OCI-LY1 (cell line): ENCODE measurements at regions not wholly inside any gene's neighbourhood (a gene's known extent, or its start where the extent isn't known, plus 50 kb on each side); places are given as distances from the start of the nearest gene placed in this dataset.

Experiments used
- H2AFZ ChIP-seq: fragments of 200-600 bp; sonication (generic), shearing (Covaris generic); 2 replicates; pipeline ENCODE4 v1.6.0; 2014; ENCODE audit warnings: antibody characterized with exemption, mild to moderate bottlenecking, low read length
- H3F3A ChIP-seq: fragments of 200-600 bp; sonication (generic), shearing (Covaris generic); 2 replicates; pipeline ENCODE4 v1.6.0; 2014; ENCODE audit warnings: mild to moderate bottlenecking, antibody characterized with exemption, low read length, moderate library complexity; ENCODE audit not compliant: insufficient read depth
- H3K27ac ChIP-seq: fragments of 200-600 bp; sonication (generic); 2 replicates; pipeline ENCODE4 v1.5.1; 2014; ENCODE audit warnings: low read length, mixed run types, mild to moderate bottlenecking, low read depth; ENCODE audit not compliant: poor library complexity, severe bottlenecking
- H3K27me3 ChIP-seq: fragments of 200-600 bp; sonication (generic); 2 replicates; pipeline ENCODE4 v1.6.0; 2014; ENCODE audit warnings: antibody characterized with exemption, mild to moderate bottlenecking, low read length, moderate library complexity; ENCODE audit not compliant: insufficient read depth
- H3K36me3 ChIP-seq: fragments of 200-600 bp; sonication (generic); 2 replicates; pipeline ENCODE4 v1.6.1; 2014; ENCODE audit warnings: mild to moderate bottlenecking, antibody characterized with exemption, low read length, moderate library complexity, mixed read lengths; ENCODE audit not compliant: insufficient read depth
- H3K4me1 ChIP-seq: fragments of 200-600 bp; sonication (generic); 2 replicates; pipeline ENCODE4 v1.5.1; 2014; ENCODE audit warnings: mild to moderate bottlenecking, low read length, moderate library complexity; ENCODE audit not compliant: insufficient read depth, severe bottlenecking
- H3K4me2 ChIP-seq: fragments of 200-600 bp; sonication (generic), shearing (Covaris generic); 2 replicates; pipeline ENCODE4 v1.6.1; 2014; ENCODE audit warnings: low read length
- H3K4me3 ChIP-seq: fragments of 200-600 bp; sonication (generic); 2 replicates; pipeline ENCODE4 v1.5.1; 2014; ENCODE audit warnings: low read length, low read depth, mild to moderate bottlenecking, mixed read lengths; ENCODE audit not compliant: poor library complexity, severe bottlenecking
- H3K79me2 ChIP-seq: fragments of 200-600 bp; shearing (Covaris generic); 2 replicates; pipeline ENCODE4 v1.6.1; 2016; ENCODE audit warnings: mixed run types, low read length, mixed read lengths; ENCODE audit not compliant: insufficient read depth
- H3K9ac ChIP-seq: fragments of 200-600 bp; sonication (generic), shearing (Covaris generic); 2 replicates; pipeline ENCODE4 v1.6.1; 2014; ENCODE audit warnings: mild to moderate bottlenecking, low read length, mixed read lengths
- H3K9me2 ChIP-seq: fragments of 200-600 bp; sonication (generic), shearing (Covaris generic); 2 replicates; pipeline ENCODE4 v1.6.1; 2014; ENCODE audit warnings: low read depth, mild to moderate bottlenecking, low read length, mixed read lengths
- H3K9me3 ChIP-seq: fragments of 200-600 bp; shearing (Covaris generic); 2 replicates; pipeline ENCODE4 v1.6.1; 2014; ENCODE audit warnings: low read length, mixed read lengths
- H4K20me1 ChIP-seq: fragments of 200-600 bp; sonication (generic), shearing (Covaris generic); 2 replicates; pipeline ENCODE4 v1.6.0; 2016; ENCODE audit warnings: mild to moderate bottlenecking, low read length; ENCODE audit not compliant: insufficient read depth
- CTCF ChIP-seq: fragments of 200-600 bp; sonication (generic), shearing (Covaris generic); IDR thresholded peaks from 2 replicates; pipeline ENCODE4 v1.5.1; 2017; ENCODE audit warnings: mild to moderate bottlenecking, antibody characterized with exemption, low read length, moderate library complexity, mixed read lengths
- EZH2 ChIP-seq: fragments of 200-600 bp; sonication (generic), shearing (Covaris generic); IDR thresholded peaks from 2 replicates; pipeline ENCODE4 v1.8.0; 2017; ENCODE audit warnings: borderline replicate concordance, mixed run types, mild to moderate bottlenecking, antibody characterized with exemption, low read length, moderate library complexity, mixed read lengths

GRCh38 chr12:114190971-114191370, 215.0 kb downstream of the TBX5 start:
- Histone ChIP-seq H3K79me2 (no peaks in the 10 kb centered on the region), H3K9me2 (no peaks in the 10 kb centered on the region), H3K9me3 (no peaks in the 10 kb centered on the region), H4K20me1 (no peaks in the 10 kb centered on the region), H3K27me3 (no peaks in the 10 kb centered on the region), H3K4me1 (no peaks in the 10 kb centered on the region), H3F3A (no peaks in the 10 kb centered on the region), H3K27ac (no peak overlapping the region), H3K4me3 (no peak overlapping the region), H3K4me2 (no peak overlapping the region), H3K9ac (no peak overlapping the region), H3K36me3 (no peaks in the 10 kb centered on the region), H2AFZ (no peak overlapping the region)
- TF ChIP-seq EZH2 (no peak), CTCF (no peak)

- TF ChIP-seq EZH2 (no peak), CTCF (no peak)
- Histone ChIP-seq H3K4me2 (no peak overlapping the region), H4K20me1 (no peaks in the 10 kb centered on the region)
Observed at GRCh38 chr12:114189266-114189665, 216.7 kb downstream of the TBX5 start.

GRCh38 chr12:114186241-114187002, 219.5 kb downstream of the TBX5 start:
- no peaks in the 10 kb centered on the region for H3F3A ChIP-seq
- H2AFZ ChIP-seq = no peak overlapping the region
- no peak overlapping the region for H3K27ac ChIP-seq
- no peaks in the 10 kb centered on the region for H3K36me3 ChIP-seq
- no peaks in the 10 kb centered on the region for H3K27me3 ChIP-seq
- no peaks in the 10 kb centered on the region for H3K9me2 ChIP-seq
- H3K9me3 ChIP-seq = no peaks in the 10 kb centered on the region
- no peak overlapping the region for H3K4me3 ChIP-seq
- H3K4me1 ChIP-seq = no peaks in the 10 kb centered on the region
- H4K20me1 ChIP-seq = no peaks in the 10 kb centered on the region
- no peak overlapping the region for H3K9ac ChIP-seq
- no peaks in the 10 kb centered on the region for H3K79me2 ChIP-seq
- TF ChIP-seq EZH2 = no peak
- TF ChIP-seq CTCF = no peak
- no peak overlapping the region for H3K4me2 ChIP-seq

More at GRCh38 chr12:114189266-114189665, 216.7 kb downstream of the TBX5 start:
- Histone ChIP-seq H3K36me3 (no peaks in the 10 kb centered on the region), H2AFZ (no peak overlapping the region), H3K9ac (no peak overlapping the region), H3K9me2 (no peaks in the 10 kb centered on the region), H3K4me3 (no peak overlapping the region), H3K9me3 (no peaks in the 10 kb centered on the region), H3K27me3 (no peaks in the 10 kb centered on the region), H3F3A (no peaks in the 10 kb centered on the region), H3K4me1 (no peaks in the 10 kb centered on the region), H3K27ac (no peak overlapping the region), H3K79me2 (no peaks in the 10 kb centered on the region)
